Liver (tissue), 3 donors: ENCODE measurements at regions not wholly inside any gene's neighbourhood (a gene's known extent, or its start where the extent isn't known, plus 50 kb on each side); places are given as distances from the start of the nearest gene placed in this dataset.

ENCODE experiments used
- RAD21 ChIP-seq, 2 donors: IDR thresholded peaks; 2 replicates each; pipeline ENCODE4 v1.6.1; 2016; ENCODE audit warnings: antibody characterized with exemption in 2 of 2, mild to moderate bottlenecking in 2 of 2
- TAF1 ChIP-seq: conservative IDR thresholded peaks from 2 replicates; pipeline ENCODE4 v1.6.1; 2016; ENCODE audit warnings: antibody characterized with exemption, mild to moderate bottlenecking
- YY1 ChIP-seq: IDR thresholded peaks from 2 replicates; pipeline ENCODE4 v1.6.1; 2016; ENCODE audit warnings: antibody characterized with exemption, mild to moderate bottlenecking
- TF ChIP-seq, protein P1 (sequence below): IDR thresholded peaks from 2 replicates; pipeline ENCODE4 v1.6.1; 2016; ENCODE audit warnings: antibody characterized with exemption, mild to moderate bottlenecking
- TF ChIP-seq, protein P2 (sequence below): fragments of 150-350 bp; IDR thresholded peaks from 2 replicates; pipeline ENCODE4 v1.5.1; 2017; ENCODE audit warnings: improper control_type of control experiment, low read depth, low read length; ENCODE audit not compliant: missing input control
- TF ChIP-seq, protein P3 (sequence below): IDR thresholded peaks from 2 replicates; pipeline ENCODE4 v1.6.1; 2016; ENCODE audit warnings: antibody characterized with exemption
- TF ChIP-seq, protein P4 (sequence below): IDR thresholded peaks from 2 replicates; pipeline ENCODE4 v1.6.1; 2016; ENCODE audit warnings: antibody characterized with exemption
- donor health status: healthy.
- donor health status: healthy.

DNA sequence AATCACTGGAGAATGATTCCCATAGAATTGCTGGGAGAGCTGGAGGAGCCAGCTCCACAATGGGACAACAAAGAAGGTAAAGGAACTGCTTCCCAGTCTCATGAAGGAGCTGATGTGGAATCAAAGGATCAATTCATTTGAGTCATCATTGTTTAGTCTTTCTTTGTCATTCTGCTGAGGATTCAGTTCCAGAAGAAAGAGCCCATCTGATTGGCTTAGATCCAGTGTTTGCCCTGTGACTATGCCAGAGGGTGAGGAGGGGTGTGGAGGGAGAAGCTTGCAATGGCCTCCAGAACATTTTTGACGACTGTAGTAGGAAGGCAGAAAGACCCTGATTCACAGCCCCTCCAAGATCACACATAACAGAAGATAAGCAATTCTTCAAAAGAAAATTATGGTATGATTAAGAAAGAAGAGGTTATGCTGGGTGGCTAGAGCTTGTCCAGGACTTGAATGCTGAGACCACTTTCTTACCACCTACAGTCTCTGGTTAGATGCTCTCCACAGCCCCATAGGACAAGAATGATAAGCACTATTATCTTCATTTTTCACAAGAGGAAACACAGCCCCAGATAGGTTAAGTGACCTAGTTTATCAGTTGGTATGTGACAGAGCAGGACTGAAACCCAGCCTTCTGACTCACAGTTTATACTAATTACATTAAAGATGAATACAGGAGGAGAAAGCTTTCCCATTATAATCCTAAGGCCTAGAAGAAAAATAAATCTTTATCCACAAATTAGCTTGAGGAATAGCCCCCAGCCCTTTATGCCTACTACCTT is 363.1 kb downstream of the PRELID2 start:
- TF ChIP-seq, protein P1, sequence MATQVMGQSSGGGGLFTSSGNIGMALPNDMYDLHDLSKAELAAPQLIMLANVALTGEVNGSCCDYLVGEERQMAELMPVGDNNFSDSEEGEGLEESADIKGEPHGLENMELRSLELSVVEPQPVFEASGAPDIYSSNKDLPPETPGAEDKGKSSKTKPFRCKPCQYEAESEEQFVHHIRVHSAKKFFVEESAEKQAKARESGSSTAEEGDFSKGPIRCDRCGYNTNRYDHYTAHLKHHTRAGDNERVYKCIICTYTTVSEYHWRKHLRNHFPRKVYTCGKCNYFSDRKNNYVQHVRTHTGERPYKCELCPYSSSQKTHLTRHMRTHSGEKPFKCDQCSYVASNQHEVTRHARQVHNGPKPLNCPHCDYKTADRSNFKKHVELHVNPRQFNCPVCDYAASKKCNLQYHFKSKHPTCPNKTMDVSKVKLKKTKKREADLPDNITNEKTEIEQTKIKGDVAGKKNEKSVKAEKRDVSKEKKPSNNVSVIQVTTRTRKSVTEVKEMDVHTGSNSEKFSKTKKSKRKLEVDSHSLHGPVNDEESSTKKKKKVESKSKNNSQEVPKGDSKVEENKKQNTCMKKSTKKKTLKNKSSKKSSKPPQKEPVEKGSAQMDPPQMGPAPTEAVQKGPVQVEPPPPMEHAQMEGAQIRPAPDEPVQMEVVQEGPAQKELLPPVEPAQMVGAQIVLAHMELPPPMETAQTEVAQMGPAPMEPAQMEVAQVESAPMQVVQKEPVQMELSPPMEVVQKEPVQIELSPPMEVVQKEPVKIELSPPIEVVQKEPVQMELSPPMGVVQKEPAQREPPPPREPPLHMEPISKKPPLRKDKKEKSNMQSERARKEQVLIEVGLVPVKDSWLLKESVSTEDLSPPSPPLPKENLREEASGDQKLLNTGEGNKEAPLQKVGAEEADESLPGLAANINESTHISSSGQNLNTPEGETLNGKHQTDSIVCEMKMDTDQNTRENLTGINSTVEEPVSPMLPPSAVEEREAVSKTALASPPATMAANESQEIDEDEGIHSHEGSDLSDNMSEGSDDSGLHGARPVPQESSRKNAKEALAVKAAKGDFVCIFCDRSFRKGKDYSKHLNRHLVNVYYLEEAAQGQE: no peak
- TF ChIP-seq, protein P2, sequence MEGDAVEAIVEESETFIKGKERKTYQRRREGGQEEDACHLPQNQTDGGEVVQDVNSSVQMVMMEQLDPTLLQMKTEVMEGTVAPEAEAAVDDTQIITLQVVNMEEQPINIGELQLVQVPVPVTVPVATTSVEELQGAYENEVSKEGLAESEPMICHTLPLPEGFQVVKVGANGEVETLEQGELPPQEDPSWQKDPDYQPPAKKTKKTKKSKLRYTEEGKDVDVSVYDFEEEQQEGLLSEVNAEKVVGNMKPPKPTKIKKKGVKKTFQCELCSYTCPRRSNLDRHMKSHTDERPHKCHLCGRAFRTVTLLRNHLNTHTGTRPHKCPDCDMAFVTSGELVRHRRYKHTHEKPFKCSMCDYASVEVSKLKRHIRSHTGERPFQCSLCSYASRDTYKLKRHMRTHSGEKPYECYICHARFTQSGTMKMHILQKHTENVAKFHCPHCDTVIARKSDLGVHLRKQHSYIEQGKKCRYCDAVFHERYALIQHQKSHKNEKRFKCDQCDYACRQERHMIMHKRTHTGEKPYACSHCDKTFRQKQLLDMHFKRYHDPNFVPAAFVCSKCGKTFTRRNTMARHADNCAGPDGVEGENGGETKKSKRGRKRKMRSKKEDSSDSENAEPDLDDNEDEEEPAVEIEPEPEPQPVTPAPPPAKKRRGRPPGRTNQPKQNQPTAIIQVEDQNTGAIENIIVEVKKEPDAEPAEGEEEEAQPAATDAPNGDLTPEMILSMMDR: no peak
- TF ChIP-seq RAD21 (IDR thresholded peaks at IDR 0.05) (no peak), YY1 (no peak), TAF1 (no peak)
- TF ChIP-seq, protein P3, sequence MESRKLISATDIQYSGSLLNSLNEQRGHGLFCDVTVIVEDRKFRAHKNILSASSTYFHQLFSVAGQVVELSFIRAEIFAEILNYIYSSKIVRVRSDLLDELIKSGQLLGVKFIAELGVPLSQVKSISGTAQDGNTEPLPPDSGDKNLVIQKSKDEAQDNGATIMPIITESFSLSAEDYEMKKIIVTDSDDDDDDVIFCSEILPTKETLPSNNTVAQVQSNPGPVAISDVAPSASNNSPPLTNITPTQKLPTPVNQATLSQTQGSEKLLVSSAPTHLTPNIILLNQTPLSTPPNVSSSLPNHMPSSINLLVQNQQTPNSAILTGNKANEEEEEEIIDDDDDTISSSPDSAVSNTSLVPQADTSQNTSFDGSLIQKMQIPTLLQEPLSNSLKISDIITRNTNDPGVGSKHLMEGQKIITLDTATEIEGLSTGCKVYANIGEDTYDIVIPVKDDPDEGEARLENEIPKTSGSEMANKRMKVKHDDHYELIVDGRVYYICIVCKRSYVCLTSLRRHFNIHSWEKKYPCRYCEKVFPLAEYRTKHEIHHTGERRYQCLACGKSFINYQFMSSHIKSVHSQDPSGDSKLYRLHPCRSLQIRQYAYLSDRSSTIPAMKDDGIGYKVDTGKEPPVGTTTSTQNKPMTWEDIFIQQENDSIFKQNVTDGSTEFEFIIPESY: no peak
- TF ChIP-seq, protein P4, sequence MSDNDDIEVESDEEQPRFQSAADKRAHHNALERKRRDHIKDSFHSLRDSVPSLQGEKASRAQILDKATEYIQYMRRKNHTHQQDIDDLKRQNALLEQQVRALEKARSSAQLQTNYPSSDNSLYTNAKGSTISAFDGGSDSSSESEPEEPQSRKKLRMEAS: no peak
